Jurkat, Clone E6-1 (cell line): ENCODE measurements at regions not wholly inside any gene's neighbourhood (a gene's known extent, or its start where the extent isn't known, plus 50 kb on each side); places are given as distances from the start of the nearest gene placed in this dataset.
"Not testable (repeated sequence)": the region's sequence is repeated elsewhere in the genome, so short reads cannot be mapped to it uniquely, and the experiment has no call there.

Source experiments
- DNase-seq: peaks from one replicate; pipeline ENCODE4 v3.0.0-alpha.2; 2011; ENCODE audit warnings: low read depth, low spot score
- H3K4me3 ChIP-seq: 2 replicates; pipeline ENCODE4 v1.5.1; 2011; ENCODE audit warnings: mild to moderate bottlenecking, low read length, control low read depth, moderate library complexity

GRCh38 chr6:84926189-84927155 is 162.1 kb upstream of the TBX18 start:
- no peak overlapping the region for H3K4me3 ChIP-seq
- DNase-seq: no peak

- no peak for DNase-seq
- no peak overlapping the region for H3K4me3 ChIP-seq
Measured at GRCh38 chr6:84921891-84922290, 157.5 kb upstream of the TBX18 start.

- H3K4me3 ChIP-seq: no peak overlapping the region
- DNase-seq: no peak
Measured at GRCh38 chr6:84920021-84920420, 155.6 kb upstream of the TBX18 start.

GRCh38 chr6:84916704-84917103 is 152.3 kb upstream of the TBX18 start:
- no peak for DNase-seq
- no peak overlapping the region for H3K4me3 ChIP-seq

DNA sequence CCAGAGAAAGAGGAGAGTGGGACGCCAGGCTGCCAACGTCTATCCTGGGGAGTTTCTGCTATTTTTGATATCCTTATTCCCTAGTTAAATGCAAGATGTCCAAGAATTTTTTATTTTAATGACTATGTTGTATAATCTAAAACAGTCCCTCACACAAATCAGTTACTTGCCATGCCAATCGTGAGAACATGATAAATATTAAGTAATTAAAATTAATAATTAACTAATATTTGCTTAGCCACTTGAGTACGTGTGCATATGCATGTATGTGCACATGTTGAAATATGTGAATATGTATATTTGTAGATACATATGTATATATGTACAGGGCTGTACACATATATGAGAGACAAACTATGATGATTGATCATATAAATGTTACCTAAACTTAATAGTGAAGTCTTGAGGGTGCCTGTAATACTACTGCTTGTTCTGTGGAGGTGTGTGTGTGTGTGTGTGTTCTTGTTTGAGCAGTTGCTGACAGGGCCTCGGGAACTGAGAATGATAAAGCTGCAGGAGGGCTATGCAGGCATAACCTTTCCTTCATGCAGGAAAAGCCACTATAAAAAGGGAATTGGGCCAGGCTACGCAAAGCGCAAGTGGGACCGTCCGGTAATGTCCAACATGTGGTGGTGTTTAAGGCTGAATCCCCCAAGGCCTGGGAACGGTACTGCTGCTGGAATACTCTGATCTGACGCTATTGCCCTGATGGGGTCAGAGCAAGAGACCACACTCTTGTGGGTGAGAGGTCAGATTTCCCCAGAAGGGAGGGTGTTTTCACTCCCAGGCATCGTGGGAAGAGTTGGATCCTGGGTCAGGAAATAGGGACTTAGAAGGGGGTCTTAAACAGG is 148.3 kb upstream of the TBX18 start:
- no peak overlapping the region for H3K4me3 ChIP-seq
- DNase-seq: no peak

DNA sequence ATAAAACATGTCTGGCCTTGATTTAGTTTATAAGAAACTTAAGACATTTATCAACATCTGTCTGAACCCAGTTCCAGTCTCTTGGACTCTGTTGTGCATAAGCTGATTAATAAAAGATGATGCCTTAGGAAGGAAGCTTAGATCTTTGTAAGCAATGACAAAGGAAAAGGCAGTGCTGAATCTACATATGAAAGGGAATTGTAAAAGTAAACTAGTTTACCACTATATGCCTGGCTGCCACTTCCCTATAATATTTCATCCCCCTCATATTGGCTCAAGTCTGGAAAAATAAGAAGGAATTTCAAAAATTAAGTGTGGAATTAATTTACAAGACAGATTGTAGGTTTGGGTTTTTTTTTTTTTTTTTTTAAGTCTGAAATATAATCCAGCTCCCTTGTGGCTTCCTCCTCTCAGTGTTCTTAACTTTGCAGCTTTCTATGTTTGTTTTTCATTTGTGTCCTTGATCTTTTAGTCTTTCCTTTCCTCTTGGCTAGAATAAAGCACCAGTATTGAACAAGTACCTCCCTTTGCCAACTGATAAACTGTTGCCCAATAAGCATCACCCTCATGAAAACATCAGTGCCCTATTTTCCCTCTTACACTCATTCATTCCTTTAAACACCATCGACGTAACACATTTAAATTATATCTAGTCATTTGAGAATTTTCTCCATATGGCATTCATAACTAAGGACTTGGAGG is 146.7 kb upstream of the TBX18 start:
- DNase-seq: no peak
- no peak overlapping the region for H3K4me3 ChIP-seq

DNA sequence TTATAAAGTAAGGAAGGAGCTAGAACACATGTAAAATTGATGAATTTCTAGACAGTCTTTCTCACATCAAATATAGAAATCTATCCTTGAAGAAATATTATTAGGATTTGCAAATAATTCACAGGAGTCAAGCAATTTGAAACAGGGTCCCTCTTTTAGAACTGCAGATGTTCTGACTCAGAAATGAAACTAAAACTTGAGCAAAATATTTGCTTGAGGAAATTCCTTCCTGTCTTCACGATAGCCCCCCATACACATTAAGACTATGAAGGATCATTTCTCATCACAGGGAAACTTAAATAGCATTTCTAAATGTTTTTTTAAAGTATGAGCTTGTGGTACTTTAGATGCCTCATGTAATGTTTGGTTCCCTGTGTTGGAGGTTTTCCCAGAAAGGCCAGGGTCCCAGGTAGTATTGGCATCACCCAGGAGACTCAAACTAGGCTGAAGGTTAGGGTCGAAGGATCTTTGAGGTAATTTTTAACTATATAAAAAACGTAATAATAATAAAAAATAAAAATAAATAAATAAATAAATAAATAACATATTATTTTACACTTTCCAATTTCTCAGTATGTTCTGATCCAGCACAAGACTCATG is 144.0 kb upstream of the TBX18 start:
- no peak for DNase-seq
- H3K4me3 ChIP-seq: no peak overlapping the region

DNA sequence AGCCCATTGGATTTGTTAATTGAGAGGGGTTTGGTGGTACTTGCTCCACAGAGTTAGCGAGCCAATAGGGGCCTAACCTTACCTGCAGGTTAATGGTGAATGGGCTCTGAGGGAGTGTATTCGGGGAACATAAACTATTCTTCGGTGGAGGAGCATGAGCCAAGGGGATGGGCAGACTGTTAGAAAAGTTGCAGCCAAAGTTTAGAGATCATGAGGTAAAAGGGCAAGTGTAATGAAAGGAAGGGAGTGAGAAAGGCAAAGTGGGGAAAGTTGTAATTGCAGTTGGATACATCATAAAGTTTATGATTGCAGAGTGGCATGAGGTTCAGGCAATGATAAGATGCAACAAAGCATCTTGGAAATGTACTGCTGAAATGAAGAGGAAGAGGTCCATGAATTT is 142.1 kb upstream of the TBX18 start:
- DNase-seq: no peak
- no peak overlapping the region for H3K4me3 ChIP-seq

- H3K4me3 ChIP-seq: no peak overlapping the region
- DNase-seq: no peak
Measured at GRCh38 chr6:84905823-84906222, 141.4 kb upstream of the TBX18 start.

- no peak for DNase-seq
- no peak overlapping the region for H3K4me3 ChIP-seq
Measured at GRCh38 chr6:84902354-84902928, 138.0 kb upstream of the TBX18 start.

DNA sequence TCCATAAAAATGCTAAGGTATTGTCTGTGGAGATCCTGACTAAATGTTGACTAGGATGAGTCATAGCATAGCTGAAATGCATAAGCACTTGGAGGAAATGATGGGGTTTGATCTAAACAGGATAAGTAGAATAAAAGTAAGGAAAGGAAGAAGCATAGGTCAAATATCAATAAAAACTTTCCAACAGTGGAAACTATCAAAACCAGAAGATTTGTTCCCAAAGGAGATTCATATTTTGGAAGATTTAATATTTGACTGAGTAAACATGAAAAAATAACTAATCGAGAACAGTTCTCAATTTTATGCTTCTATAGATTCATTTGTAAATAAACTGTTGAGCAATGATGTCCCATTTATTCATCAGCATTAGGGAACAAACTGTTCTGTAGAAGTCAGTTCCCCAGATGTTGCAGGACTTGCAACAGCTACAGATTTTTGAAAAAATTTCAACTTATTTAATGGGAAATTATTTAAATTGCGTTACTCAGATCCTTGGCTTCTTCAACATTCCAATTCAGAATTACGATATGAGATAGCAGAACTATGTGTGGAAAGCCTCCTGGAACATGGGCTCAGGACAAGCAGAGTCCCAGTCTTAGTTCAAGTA is 133.7 kb upstream of the TBX18 start:
- no peak for DNase-seq
- H3K4me3 ChIP-seq: no peak overlapping the region

GRCh38 chr6:84897011-84897410 is 132.6 kb upstream of the TBX18 start:
- no peak for DNase-seq
- H3K4me3 ChIP-seq: no peak overlapping the region

GRCh38 chr6:84892671-84893070 is 128.3 kb upstream of the TBX18 start:
- DNase-seq: no peak

DNA sequence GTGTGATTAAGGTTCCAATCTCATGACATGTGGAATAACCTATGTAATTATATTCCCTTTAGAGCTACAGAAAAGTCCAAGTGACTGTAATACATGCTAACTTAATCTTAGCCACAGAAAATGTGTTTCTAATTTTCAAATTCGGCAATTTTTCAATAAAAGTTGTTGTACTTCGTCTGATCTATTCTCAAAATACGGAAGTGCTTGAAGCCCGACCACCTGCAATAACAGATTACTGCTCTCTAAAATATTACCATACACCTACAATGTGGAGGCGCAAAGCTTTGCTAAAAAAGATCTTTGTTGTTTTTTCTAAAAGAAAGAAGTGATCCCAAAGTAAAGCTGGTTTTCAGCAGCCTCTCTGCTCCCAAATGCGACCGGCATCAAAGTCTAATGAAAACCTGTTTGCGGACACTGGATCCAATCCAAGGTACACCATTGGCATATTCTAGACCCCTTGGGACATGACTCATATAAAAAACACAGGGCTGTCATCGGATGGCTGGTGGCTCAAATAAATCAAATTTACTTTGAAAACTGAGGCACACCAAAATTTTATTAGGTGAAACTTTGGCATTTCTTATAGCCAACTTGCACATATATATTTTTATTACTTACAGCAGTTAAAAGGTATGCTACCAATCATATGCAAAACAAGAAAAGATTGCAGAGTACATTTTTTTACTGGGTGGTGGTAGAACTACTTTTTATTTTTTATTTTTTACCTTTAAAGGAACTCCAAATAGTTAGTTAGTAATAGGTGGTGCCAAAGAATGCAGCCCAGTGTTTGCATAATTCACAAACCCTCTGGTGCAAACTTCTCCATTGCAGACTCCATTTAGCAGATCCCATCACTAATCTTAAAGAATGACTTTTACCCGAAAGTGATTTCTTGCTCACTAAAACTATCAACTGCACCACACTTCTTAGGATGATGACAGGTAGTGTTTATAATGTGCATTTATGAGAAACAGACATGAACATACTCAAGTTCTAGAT is 118.7 kb upstream of the TBX18 start:
- DNase-seq: no peak
- no peak overlapping the region for H3K4me3 ChIP-seq

More at GRCh38 chr6:84892671-84893070, 128.3 kb upstream of the TBX18 start:
- H3K4me3 ChIP-seq: no peak overlapping the region

DNA sequence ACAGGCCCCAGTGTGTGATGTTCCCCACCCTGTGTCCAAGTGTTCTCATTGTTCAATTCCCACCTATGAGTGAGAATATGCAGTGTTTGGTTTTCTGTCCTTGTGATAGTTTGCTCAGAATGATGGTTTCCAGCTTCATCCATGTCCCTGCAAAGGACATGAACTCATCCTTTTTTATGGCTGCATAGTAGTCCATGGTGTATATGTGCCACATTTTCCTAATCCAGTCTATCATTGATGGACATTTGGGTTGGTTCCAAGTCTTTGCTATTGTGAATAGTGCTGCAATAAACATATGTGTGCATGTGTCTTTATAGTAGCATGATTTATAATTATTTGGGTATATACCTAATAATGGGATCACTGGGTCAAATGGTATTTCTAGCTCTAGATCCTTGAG is 115.0 kb upstream of the TBX18 start:
- not testable (repeated sequence) for H3K4me3 ChIP-seq, DNase-seq

GRCh38 chr6:84877515-84878210 is 113.3 kb upstream of the TBX18 start:
- H3K4me3 ChIP-seq: no peak overlapping the region
- DNase-seq: no peak
